Fibroblast of skin of left biceps (primary cell): ENCODE measurements at regions not wholly inside any gene's neighbourhood (a gene's known extent, or its start where the extent isn't known, plus 50 kb on each side); places are given as distances from the start of the nearest gene placed in this dataset.

Source experiments
- DNase-seq, 2 experiments: peaks; one replicate each; pipeline ENCODE4 v3.0.0-alpha.2; 2013; ENCODE audit warnings: low read depth in 2 of 2

DNA sequence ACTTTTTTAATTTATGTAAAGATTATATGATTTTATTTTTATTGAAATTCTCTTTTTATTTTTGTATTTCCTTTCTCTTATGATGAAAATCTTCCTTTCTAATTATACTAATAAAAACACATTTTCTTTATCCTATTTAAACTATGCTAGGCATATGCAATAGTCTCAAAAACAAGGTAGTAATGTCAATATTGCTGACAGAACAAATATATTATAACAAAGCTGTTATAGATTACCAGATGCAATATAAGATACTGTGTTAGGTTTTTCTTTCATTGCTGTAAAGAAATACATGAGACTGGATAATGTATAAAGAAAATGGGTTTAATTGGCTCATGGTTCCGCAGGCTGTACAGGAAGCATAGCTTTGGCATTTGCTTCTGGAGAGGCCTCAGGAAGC is 631.2 kb upstream of the SOX11 start:
- no peak for DNase-seq

DNA sequence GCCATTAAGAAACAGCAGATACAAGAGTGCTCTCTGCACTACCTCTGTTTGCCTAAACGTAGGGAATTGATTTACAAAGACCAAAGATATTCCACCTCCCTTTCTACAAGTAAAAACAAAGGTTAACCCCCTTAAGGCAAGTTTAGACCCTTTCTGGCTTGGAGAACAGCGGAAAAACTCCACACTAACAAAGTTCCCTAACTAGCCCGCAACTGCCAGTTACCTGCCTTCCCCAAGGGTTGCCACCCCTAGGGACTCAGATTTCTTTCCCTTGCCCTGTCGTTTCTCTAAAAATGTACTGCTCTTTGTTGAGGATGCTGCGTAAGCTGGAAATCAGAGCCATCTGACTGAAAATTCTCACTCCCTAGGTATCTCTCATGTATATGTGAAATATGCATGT is 627.5 kb upstream of the SOX11 start:
- no peak for DNase-seq

DNA sequence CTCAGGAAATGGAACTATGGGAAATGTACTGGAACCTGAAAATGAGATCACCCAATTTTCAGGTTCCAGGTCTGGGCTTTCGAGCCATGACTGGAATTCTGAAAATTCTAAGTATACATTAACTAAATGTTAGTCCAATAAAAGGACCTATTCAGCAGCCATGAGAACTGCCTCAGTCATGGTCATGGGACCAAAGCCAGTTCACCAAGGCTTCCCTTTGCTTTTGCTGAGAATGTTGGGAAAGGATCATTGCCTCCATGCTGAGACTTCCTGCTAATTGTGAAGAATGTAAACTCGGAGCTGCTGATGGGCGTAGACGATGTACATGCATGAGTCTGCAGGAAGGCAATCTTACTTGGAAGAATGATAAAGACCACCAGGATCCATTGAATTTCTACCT is 624.4 kb upstream of the SOX11 start:
- no peak for DNase-seq

DNA sequence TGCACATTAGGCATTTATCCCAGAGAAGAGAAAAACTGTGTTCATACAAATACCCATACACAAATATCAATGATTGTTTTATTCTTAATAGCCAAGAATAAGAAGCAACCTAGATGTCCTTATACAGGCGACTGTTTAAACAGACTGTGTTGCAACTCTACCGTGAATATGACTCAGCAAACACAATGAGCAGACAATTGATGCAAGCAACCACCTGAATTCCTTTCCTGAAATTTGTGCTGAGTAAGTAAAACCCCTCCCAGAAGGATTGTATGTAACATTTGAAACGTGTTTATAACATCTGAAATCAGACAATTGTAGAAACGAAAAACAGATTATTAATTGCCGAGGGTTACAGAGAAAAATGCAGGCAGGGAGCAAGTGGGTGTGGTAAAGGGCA is 621.9 kb upstream of the SOX11 start:
- DNase-seq = no peak

DNA sequence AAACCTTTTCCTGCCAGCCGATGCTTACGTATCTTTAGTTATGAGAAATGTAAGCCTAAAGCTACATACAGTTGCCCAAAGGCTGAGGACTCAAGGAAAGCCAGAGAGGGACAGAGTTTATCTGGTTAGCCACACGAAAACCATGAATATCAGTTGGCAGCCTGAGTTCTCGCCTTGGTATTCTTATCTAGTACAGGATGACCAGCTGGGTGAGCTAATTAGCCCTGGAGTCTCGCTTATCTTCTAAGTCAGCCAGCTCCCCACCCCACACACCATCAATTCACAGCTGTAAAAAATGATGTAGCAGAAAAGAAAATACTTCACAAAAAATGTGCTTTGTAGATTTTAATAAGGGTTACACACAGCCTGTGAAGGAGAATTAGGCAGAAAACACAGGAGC is 617.5 kb upstream of the SOX11 start:
- no peak for DNase-seq

DNA sequence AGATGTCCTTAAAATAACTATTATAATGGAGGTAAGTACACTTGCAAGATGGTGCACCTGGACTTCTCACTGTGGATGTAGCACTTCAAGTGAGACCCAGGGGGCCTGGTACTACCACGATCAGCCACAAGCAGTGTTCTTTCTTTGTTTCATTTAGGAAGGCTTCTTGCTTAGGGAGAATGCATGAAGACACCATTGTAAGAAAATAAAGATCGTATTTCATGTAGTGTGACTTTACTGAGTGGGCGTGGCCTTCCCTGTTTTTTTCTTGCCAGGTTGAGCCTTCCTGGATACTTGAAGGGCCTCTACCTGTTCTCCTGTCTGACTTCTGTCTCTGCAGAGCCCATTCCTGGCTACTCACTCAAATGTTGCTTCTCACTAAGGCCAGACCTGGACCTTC is 615.6 kb upstream of the SOX11 start:
- no peak for DNase-seq

DNA sequence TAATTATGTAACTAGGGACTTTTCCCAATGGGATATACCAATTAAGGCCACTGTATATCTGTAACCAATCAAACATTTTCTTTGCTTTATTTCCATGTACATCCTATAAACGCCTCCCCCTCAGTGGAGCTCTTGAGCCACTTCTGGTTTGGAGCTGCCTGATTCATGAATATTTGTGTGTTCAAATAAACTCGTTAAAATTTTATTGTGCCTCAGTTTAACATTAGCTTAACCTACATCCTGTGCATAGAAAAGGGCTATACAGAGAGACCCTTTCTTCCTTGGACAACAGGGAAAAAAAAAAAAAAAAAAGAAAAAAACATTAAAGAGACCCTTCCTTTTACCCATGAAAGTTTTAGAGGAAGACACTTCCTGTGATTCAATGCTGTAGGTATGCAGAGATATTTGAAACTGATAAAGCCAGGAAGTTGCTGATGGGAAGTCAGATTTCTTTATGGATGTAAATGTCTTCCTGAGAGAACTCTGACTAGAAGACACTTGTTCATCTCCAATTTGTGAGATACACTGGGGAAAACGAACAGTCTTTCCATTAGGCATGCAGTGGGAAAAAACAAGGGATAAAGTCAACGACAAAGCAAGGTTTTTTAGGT is 614.6 kb upstream of the SOX11 start:
- no peak for DNase-seq

DNA sequence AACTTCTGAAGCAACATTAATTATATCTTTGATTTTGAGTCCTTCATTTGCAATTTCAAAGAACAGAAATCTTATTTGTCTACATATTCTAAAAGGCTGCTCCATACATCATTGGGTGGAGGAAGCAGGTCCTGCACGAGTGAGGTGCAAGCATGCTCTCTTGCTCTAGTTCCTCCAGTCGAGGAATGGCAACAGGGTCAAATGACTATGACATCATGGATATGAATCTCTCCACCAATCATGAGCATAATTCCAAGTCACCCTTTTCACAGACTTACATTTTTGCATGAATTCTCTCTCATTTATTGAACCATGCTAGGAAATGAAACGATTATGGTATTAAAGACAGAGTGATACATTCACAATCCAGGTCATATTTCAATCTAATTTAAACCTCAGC is 608.8 kb upstream of the SOX11 start:
- DNase-seq = no peak

DNA sequence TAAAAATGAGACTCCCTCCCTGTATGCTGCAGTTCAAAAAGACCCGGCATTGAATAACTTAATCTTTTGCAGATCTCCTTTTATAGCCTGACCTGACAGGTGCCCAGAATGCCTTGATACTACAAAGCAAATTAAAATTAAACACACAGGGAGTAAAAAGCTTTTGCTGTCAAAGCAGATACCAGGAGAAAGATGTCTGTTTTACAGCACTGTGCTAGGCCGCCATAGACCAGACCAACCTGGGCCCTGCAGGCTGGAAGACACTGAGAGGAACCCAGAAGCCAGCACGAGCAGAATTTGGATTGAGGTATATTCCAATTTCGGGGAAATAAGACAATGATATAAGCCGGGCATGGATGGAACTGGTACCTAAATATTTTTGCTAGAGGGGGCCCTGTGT is 602.8 kb upstream of the SOX11 start:
- no peak for DNase-seq

DNA sequence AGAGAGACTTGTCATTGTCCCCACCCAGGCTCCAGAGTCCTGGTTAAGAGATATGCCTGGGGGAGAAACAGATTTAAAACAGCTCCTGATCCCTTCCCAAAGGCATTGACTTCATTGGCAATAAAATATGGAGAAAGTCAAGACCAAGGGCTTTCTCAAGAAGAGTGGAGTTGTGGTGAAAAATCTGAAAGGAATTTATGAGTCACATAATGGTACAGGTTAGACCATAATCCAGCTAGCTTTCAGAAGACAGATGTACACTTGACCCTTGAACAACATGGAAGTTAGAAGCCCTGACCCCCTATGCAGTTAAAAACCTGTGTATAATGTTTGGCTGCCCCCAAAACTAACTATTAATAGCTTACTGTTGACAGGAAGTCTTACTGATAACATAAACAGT is 599.1 kb upstream of the SOX11 start:
- no peak for DNase-seq

DNA sequence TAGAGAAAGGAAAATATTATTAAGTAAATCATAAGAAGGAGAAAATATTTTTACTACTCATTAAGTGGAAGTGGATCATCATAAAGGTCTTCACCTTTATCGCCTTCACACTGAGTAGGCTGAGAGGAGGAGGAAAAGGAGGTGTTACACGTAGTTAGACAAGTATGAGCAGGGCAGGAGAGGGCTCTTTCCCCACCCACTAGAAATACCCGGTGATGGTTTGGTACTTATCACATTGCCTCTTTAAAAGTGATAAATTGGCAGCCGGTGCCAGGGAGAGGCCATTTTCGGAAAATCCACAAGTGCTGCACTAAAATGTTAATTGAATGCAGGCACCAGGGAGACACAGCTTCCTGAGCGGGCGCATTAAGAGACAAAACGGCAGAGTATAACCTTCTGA is 598.7 kb upstream of the SOX11 start:
- no peak for DNase-seq

DNA sequence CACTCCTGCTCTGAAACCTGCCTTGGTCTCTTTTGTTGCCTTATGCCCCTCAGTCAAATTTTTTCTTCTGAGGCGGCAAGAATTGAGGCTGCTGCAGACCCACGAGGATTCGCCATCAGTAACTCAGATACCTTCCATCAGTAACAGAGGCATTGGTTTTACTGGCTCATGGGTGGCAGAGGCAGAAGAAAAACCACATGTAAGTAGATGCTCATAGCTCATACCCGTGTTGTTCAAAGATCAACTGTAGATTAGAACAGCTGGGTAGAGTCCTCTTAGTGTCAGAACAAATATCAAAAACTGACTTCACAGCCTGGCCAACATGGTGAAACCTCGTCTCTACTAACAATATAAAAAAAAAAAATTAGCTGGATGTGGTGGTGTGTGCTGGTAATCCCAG is 598.0 kb upstream of the SOX11 start:
- no peak for DNase-seq

DNA sequence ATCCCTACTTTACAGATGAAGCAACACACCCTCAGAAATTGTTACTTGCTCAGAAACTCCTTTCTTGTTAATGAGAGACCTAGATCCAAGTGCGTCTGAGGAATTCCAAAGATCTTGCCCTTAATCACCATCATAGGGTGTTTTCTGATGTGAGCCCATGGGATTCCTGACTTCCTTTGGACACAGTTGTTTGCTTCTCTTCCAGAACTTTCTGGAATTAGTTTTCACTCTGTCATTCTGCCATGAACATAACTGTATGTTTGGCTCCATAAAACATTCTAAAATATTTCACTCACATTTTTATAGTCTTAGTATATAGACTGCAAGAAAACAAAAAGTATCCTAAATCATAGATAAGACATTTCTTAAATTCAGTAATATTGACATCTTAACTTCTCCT is 593.9 kb upstream of the SOX11 start:
- DNase-seq = no peak

DNA sequence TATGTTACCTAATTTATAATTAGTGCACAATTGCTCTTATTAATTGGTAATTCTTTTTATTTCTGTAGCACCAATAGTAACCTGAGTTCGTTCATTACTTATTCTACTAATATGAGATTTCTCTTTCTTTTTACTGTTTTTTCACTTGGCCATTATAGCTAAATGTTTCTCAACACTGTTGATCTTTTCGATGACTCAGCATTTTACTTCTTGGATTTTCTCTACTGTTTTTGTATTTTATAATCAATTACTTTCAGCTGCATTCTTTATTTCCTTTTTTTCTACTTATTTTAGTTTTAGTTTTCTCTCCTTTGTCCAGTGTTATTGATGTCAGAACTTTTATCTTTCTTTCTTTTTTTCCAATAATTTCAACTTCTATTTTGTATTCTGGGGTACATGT is 589.4 kb upstream of the SOX11 start:
- DNase-seq = no peak

DNA sequence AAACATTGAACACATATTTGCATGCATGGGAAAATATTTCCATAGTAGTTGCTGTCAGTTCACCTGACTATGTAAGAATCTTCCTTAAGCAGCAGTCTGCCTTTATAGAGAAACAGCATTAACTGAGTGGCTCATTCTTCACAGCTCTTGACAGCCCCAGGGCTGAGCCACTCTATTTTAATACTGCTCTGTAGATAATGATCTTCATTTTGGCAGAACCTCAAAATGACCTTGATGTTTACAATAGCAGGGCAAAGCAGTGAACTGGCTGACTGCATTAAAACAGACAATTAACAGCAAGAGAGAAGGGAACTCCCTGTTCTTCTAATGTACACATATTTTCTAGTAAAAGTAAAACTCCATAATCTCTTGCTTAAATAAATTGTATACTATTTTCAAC is 580.6 kb upstream of the SOX11 start:
- DNase-seq = no peak

DNA sequence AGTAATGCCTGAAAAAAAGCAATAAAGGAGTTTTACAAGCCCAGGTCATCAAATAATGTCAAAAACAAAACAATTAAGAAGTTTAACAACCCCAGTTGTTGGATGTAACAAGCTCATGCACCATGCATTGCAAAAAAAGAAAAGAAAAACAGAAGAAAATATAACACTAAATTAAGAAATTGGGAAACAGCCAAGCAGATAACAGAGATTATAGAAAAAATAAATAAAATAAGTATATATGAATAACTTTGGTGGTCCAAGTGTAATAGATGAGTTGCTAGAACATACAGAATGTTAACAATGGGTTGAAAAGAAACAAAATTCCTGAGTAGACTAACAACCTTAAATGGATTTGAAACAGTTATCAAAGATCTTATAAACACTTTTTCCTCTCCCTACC is 573.1 kb upstream of the SOX11 start:
- DNase-seq = no peak

DNA sequence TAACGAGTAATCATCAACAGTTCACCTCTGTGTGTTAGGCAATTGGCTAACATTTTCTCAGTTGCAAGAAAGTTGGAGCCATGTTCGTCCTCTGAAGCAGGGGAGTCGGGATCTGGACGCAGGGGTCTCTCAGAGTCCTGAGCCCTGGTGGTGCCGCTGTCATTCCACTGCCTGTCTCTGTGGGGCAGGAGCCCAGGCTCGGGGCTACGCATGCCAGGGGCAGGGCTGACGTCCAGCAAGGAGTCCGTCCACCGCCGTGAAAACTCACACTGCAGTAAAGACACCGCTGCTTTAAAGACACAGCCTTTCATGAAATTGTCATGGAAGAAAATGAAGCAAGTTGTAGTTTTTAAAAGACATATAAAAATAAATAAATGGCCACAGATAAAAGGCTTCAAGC is 571.1 kb upstream of the SOX11 start:
- DNase-seq = no peak

DNA sequence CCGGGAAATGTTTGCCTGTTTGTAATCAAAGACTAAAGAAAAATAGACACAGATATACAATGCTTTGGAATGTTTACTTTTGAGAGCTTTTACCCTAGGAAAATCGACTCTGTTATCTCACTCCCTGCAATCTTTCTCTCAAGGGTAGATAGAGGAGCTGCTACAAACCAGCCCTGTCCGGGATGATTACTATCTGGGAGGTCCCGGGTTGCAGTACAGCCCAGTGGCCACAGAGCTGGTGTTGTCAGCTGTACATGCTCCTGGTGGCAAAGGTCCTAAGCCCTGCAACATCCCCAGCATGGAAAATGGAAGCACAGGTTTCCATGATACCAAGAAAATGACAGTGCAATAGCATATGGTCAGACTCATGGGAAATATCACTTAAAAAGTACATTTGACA is 570.5 kb upstream of the SOX11 start:
- DNase-seq = no peak

DNA sequence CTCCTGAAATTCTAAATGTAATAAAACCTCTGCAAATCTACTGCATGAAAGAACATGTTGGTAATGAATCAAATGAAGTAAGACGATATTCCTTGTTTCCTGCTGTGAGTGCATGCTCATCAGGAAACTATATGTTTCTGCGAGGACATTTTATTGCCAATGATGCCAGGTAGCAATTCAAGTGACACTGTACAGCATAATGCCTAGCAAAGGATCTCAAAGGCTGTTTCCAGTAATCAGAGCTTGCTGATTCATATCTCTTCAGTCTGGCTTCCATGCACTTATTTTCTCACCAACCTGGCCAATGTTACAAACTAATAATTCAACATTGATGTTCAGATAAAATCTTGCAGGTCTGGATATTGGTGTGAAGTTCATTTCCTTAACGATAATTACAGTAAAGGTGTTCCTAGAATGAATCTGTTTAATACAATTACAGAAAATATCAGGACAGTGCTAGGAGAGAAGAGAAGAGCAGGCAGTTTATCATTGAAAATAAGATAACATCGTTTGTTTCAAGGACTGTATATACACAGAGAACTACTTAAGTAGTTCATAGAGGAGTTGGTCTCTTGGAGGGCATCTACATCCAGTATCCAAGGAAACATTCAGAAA is 568.5 kb upstream of the SOX11 start:
- no peak for DNase-seq

DNA sequence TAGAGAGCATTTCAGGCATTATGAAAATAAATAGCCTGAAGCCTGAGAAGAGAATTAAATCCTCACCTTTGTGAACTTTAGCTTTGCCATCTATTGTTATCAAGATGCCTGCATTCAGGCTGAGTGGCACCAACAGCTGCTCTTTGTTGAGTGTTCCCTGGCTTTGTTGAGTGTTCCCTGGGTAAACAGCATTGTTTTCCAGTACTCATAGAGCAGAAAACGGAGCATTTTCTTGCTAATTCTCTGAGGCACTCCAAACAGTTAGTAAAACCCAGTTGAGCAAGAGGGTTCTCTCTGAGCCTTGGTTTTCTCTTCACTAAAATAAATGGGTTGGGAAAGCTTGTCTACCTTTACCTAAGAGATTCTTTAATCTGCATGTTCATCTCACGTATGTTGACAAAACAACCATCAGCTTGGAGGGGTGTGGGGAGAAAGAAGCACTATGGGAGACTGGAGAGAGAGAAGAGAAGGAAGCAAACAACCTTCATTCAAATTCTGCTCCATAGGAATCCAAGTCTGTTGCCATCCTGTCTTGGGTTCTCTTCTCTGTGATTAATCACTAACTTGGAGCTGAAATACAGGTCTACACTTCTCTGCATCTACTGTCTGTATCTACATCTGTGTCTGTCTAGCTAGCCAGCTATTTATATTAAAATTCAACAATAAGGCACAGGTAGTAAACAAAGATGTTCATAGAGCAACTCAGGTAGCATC is 567.0 kb upstream of the SOX11 start:
- no peak for DNase-seq

DNA sequence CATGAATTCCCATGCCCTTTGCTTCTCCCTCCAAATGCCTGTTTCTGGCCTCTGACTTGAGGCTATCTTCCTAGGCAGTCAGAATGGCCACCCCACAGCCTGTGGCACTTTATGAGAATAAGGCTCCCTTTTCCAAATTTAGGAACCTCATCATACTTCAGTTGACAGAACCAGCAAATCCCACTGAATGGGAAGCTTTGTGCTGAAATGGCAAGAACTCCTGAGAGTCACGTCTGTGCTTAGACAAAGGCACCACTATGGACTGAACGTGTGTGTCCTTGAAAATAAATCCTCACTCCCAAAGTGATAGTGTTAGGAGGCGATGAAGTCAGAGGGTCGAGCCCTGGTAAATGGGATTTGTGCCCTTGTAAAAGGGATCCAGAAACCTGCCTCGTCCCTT is 559.9 kb upstream of the SOX11 start:
- no peak for DNase-seq

DNA sequence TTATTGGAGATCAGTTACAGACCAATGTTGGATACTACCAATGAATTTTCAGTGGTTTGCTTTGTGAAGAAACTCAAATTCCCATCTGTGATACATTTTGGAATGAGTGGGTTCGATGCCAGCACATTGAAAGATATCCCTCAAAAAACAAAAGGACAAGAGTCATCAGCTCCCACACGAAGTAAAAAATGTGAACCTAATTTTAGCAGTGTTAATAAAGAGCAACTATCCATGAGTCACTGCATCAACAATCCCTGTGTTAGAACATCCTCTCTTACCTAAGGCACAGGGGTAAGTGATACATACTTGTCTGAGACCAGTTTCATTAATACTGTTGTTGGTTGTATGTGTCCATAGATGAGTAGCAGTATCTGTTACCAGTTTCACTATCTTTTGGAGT is 551.8 kb upstream of the SOX11 start:
- peak; percentile 40 to 46 for DNase-seq

DNA sequence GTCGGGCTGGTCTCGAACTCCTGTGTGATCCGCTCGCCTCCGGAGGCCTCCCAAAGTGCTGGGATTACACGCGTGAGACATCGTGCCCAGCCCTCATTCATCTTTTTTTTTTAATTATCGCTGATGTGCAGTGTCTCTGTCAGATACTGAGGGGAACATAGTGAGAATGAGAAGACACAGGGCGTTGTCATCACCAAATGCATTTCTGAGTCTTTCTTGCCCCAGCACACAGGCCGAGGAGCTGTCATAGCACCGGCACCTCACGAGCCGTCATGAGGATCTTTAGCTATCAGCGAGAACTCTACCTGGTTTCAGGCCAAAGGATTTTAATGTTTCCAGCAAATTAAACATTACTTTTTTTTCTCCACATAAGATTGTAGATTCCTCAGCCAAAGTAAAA is 548.0 kb upstream of the SOX11 start:
- no peak for DNase-seq

DNA sequence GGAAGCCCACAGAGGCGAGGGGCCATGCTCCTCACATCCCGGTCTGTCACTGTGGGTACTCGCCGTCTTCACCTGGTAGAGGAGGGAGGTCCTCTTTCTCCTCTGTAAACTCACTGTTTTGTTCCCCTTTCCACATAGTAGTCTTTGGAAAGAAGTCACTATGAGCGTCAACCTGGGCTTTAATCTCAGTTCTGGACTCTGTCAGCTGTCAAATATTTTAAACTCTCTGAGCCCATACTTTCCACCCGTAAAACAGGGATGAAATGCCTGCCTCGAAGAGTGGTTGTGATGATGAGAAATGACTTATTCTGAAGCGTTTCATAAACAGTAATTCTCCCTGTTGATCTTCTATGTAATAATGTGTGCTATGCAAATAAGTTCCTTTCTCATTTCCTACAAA is 547.1 kb upstream of the SOX11 start:
- no peak for DNase-seq
